NCI-H1417 (cell line): ENCODE measurements at regions not wholly inside any gene's neighbourhood (a gene's known extent, or its start where the extent isn't known, plus 50 kb on each side); places are given as distances from the start of the nearest gene placed in this dataset.
"Not testable (repeated sequence)": the region's sequence is repeated elsewhere in the genome, so short reads cannot be mapped to it uniquely, and the experiment has no call there.

Experiments
- DNase-seq, 3 experiments: peaks; one replicate each; lab custom pipeline; 2025; lab: John Stamatoyannopoulos, UW

DNA sequence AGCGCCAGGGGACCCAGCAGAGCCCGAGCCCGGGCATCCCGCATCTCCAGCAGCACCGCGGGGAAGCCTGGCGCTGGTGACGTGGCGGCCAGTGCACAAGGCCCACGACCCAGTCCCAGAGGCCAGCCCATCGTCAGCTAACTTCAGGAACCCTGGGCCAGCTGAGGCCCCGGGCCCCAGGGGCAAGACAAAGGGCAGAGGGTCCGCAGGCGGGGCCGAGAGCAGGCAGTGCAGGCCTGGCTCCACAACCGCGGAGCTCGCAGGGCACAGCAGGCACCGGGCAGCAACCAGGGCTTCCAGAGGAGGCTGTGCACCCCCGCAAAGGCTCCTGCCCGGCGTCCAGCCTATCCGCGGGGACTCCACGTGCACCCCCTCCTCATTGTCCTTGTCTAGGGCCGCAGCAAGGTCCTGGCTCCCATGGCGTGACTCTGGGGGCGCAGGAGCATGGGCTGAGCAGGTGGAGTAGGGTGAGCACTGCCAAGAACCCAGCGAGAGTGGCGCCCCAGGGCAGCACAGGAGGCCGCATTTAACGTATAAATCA lies 352.5 kb downstream of the KCNJ18 start:
- not testable (repeated sequence) for DNase-seq

DNA sequence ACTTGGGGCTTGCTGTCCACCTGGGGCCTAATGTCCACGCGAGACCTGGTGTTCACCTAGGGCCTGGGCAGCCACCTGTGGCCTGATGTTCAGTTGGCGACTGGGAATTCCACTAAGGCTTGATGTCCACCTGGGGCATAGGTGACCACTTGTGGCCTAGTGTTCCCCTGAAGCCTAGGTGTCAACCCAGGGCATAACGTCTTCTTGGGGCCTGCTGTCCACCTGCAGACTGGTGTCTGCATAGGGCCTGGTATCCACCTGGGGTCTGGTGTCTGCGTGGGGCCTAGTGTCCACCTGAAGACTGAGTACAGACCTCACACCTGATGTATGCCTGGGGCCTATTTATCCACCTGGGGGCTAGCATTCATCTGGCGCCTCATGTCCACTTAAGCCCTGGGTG lies 355.2 kb downstream of the KCNJ18 start:
- not testable (repeated sequence) for DNase-seq

DNA sequence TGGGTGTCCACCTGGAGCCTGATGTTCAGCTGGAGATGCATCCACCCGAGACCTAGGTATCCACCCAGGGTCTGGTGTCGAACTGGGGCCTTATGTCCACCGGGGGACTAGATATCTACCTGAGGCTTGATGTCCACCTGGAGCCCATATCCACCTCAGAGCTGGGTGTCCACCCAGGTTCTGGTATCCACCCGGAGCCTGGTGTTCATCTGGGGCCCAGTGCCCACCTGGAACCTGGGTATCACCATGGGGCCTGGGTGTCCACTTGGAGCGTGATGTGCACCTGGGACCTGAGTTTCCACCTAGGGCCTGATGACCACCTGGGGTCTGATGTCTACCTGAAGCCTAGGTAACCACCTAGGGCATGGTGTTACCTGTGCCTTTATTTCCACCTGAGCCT lies 355.9 kb downstream of the KCNJ18 start:
- not testable (repeated sequence) for DNase-seq

DNA sequence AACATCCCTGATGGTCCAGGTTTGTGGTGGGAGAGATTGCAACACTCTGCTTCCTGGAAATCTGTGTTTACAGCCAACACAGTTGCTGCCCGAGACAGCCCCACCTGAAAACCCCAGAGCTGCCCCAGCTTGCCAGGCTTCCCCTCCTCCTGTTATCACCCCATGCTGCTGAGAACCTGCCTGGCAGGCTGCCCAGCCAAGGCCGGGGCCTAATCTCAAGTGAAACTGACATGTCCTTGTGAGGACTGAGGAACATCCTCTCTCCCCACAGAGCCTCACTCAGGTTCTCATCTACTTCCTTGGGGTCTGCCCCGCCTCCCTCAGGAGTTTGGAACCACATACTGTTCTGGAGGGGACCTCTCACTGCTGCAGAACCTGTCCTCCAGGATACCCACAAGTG lies 358.4 kb downstream of the KCNJ18 start:
- DNase-seq, result not testable (repeated sequence)

DNA sequence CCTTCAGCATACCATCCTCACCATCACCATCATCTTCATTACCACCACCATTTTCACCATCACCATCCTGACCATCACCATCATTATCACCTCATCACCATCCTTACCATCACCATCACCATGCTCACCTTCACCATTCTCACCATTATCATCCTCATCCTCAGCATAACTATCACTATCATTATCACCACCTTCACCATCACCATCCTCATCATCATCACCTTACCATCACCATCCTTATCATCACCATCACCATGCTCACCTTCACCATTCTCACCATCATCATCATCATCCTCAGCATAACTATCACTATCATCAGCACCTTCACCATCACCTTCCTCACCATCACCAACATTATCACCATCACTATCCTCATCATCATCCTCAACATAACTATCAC lies 360.4 kb downstream of the KCNJ18 start:
- DNase-seq, result not testable (repeated sequence)

DNA sequence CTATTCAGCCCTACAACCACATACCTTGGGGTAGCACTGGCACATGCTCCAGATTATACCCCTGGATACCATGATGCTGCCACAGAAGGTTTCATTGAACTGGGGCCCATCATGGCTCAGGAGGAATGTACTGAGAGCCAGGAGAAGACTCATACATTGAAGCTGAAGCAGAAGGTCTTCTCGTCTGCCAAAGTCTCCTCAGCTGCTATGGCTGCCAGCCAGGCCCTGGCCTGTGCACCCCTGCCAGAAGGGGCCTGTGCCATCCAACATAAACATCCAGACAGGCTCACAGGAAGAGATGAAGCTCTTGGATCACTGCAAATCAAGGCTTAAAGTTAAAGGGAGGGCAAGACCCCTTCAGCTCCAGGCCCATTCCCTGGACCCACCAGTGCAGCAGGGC lies 364.2 kb downstream of the KCNJ18 start:
- DNase-seq, result not testable (repeated sequence)

DNA sequence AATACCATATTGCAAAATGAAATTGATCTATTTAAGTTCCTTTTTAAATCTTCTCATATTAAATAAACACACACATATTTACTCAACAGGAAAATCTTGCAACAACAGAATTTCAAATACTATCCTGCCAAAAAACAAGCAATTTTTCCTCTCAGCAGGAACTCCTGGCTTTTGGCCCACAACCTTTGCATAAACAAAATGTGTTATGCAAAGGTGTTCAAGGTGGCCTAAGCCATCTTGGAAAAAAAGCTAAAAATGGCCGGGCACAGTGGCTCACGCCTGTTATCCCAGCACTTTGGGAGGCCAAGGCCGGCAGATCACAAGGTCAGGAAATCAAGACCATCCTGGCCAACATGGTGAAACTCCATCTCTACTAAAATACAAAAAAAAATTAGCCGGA lies 383.6 kb downstream of the KCNJ18 start:
- not testable (repeated sequence) for DNase-seq

DNA sequence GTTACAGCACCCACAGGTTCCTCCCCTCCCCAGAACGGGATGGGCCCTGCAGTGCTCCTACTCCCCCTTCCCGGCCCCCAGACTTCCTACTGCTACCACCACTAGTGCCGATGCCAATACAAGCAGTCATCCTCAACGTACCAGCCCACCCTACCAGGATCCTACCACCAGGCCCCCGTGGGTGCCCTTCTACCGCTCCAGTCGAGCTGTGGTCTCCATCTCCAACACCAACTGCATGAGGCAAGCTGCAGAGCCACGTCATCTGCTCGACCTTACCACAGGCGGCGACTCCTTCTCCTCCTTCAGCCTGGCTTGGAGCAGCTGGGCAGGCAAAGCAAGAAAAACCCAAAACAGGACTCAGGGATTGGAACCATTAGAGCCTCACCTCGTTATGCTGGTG lies 396.3 kb downstream of the KCNJ18 start:
- not testable (repeated sequence) for DNase-seq

DNA sequence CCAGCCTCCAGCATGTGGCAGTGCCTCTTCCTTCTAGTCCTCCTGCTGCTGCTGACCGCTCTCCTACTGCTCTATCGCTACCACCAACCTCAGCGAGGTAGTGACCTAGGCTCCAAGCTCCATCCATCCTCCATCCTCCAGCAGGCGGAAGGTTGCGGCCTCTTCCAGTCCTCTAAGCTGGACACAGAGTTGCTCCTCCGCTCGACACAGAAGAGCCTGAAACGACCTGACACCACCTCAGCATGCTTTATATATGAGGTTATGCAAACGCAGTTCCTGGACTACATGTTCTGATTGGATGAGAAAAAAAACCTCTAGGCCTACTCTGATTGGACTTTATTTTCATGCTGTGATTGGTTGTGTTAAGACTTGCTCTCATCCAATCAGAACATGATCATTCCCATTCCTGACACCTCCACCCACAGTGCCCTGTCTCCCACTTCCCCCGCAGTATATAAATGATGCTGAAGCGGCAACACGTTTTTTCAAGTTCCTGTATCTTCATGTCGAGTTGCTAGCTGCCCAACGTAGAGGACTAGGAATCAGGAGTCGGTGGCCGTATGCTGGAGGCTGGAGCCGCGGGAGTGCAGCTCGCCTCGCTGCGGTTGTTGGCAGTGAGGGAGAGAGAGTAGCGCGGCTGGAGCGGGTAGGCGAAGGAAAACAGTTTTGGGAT lies 398.1 kb downstream of the KCNJ18 start:
- DNase-seq, result no peak

DNA sequence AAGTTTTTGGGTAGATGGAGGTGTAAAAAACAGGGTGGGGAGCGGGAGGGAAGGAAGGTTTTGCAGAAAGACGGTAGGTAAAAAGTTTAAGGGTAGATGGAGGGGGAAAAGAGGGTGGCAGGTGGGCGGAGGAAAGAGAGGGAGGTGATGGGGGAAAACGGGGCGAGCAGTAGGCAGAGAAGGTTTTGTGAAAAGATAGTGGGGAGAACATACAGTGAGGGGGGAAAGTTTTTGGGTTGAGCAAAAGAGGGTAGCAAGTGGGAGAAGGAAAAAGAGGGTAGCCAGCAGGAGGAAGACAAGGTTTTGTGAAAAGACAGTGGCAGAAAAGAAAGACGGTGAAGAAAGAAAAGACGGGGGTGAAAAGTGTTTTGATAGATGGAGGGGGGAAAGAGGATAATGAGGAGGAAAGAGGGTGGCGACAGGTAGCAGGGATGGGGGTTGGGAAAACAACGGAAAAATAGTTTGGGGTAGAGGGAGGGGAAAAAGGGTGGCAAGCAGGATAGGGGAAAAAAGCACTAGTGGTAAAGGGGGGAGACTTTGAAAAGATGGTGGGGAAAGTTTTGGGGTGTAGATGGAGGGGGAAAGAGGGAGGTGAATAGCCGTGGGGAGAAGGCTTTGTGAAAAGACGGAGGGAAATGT lies 398.8 kb downstream of the KCNJ18 start:
- DNase-seq, result not testable (repeated sequence)

DNA sequence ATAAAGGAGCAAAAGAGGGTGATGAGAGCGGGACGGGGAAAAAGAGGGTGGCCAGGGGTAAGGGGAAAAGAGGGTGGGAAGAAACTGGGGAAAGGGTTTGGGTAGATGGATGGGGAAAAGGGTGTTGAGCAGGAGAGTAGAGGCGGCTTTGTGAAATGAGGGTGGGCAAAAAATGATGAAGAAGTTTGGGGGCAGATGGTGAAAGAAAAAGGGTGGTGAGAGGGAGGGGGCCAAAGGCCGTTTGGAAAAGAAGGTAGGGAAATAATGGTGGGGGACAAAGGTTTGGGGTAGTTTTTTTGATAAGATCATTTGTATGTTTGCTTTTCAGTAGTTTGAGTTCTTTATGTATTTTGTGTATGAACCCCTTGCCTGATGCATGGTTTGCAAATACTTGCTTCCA lies 399.5 kb downstream of the KCNJ18 start:
- not testable (repeated sequence) for DNase-seq

DNA sequence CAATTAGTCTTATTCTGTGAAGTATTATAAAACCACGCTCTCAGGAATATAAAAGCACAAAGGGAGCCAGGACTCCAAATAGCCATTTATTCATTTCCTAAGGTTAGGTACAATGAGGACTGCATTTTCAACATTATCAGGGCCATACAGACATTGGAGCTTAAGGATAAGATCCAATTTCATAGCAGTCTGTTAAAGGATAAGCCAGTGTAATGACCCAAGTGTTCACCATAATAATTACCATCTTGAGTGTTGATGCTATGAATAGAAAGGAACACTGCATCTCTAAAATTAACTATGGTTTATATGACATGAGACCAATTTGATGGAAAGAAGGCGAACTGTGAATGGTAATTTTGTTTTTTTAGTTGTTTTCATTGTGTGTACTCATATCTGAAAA lies 403.1 kb downstream of the KCNJ18 start:
- DNase-seq, result not testable (repeated sequence)

DNA sequence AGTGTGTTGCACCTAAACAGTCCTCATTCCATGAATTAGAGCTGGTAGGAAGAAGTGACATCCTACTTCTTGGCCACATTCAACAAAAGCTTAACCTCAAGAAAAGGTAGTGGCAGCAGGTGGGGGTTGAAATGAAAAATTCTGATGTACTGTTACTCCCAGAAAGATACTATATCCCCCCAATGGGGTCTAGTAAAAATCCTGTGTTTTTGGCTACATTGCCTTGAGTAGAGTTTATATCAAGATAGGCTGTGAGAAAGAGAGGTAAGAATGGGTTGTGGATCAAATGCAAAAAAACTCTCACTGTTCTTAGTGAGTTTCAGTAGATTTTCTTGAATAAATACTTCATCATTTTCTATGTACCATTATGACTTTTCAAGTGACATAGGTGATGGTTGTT lies 407.3 kb downstream of the KCNJ18 start:
- DNase-seq, result not testable (repeated sequence)

DNA sequence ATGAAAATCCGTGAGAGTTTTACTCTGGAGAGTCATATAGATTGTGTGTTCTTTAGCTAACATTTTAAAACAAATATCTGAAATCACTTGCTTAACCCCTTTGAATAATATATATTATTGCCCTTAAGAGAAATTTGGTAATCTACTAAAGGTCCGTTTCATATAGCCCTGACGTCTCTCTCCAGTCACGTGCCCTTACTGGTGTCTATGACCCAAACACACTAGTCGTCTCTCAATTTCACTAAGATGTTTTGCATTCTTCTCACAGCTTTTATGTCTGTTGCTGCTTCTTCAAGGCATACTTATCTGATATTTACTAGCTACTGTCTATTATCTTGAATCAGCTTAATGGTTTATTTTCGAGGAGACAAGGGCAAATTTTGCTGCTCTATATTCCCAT lies 409.9 kb downstream of the KCNJ18 start:
- DNase-seq, result no peak

DNA sequence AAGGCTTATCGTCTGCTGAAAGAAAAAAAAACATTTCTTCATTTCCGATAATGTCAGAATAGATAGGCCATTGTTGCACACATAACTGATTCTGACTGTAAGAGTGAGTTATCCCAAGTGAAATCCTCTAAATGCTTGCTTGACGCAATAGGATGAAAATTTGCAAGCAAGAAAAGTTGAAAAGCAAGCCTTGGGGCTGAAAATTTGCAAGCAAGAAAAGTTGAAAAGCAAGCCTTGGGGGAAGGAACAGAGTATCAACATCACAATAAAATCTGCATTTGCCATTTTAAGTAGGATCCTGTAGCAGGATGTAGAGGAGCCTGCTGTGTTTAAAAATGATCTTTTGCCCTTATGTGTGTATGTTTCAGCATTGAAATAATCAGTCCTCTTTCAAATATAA lies 424.4 kb downstream of the KCNJ18 start:
- not testable (repeated sequence) for DNase-seq

DNA sequence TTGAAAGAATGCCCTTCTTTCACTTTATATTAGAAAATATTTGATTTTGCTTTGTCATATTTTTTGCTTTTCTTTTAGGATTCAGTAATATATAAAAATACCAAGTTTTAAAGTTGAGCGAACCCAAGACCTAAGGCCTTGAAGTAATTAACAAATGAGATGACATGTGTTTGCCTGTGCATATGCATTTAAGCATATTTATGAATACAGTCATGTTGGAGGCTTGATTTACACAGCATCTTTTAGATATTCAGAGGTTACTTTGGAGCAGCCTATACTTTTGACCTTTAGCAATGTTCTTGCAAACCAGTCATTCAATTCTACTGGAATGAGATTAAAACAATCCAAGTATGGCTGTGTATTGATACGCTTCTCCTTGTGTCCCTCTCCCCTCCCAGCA lies 425.1 kb downstream of the KCNJ18 start:
- DNase-seq, result not testable (repeated sequence)

DNA sequence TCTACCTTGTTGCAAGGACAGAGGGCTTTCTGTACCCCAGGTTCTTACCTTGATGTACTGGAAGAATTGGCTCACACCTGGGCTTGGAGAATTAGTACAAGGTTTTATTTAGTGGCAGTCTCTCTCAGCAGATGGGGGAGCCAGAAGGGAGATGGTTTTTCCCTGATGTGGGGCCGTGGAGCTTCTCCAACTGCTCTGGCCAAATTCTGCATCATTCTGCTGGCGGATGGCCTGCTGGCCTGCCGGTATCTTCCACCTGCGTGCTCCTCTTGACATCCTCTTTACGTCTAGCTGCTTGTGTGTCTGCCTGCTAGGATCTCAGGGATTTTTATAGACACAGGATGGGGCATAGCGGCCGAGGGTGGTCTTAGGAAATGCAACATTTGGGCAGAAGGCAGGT lies 426.7 kb downstream of the KCNJ18 start:
- not testable (repeated sequence) for DNase-seq

DNA sequence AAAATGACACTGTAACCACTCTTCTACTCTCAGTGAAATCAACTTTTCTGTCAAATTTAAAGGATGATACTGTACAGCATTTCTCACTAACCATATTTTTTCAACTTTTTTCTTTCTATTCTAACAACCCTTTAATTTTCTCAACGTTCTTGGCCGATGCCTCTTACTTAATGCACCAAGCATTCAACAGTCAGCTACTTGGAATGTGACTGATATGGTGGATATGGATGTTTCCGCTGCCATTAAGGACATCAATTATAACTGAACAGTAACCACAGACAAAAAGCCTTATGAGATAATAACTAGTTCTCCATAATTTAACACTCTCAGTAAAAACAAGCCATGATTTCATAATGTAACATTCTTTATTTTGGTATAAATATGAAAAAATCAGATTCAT lies 427.4 kb downstream of the KCNJ18 start:
- DNase-seq, result not testable (repeated sequence)

DNA sequence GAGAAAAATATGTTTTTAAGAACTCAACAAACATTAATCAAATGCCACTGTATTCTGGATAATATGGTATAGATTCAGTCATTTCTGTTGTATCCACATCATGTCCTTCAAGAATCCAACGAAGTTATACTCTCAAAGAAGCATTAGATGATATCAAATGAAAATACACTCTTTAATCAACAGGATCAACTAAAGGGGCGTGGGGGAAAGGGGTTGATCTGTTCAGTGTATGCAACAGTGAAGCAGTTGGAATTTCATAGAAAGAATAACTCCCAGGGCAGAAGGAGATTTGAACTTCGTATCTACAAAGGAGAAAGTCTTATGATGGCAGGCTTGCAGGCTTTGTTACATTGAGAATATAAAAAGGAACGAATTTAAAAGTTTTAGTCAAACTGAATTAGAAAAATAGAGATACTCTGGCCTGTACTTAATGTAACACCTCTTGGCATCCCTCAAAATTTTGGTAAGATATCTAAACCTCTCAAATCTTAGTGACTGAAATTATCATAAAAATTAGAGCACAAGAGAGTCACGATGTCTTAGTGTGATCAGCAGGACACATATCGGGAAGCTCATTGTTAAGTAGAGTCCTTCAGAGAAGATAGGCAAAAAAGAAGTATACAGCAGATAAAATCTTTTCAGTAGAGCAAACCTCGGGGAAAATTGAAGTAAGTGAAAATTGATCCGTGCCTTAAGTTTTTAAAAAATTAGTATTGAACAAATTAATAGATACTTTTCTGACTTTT lies 431.4 kb downstream of the KCNJ18 start:
- DNase-seq, result peak in 1 of 3 experiments; percentile 26

DNA sequence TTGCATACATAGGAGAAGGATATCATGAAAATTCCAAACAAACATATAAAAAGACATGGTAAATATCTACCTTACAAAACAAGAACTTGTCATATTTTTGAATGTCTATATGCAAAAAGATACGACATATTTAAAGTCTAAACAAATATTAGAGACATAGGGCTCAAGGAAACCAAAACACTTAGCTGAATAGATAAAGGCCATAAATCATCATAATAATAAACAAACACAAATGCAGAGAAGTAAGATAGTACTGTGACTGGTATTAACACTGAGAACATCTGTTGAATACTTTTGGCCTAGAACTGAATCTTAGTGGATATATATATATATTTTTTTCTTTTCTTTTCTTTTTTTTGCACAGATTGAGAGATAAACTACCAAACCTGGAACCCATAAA lies 435.8 kb downstream of the KCNJ18 start:
- DNase-seq, result no peak

DNA sequence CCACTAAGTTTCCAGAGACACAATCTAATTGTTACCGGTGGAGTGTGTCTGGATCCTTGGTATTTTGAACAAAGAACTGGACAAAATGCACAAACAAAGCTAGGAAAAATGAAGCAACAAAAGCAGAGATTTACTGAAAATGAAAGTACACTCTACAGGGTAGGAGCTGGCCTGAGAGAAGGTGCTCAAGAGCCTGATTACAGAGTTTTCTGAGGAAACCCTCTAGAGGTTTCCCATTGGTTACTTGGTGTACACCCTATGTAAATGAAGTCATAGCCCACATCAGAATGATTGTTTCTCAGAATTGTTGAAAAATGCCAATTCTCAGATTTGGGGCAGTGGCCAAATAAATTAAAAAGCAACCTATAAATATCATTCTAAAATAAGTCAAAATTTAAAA lies 436.4 kb downstream of the KCNJ18 start:
- peak in 1 of 3 experiments; percentile 7 for DNase-seq

DNA sequence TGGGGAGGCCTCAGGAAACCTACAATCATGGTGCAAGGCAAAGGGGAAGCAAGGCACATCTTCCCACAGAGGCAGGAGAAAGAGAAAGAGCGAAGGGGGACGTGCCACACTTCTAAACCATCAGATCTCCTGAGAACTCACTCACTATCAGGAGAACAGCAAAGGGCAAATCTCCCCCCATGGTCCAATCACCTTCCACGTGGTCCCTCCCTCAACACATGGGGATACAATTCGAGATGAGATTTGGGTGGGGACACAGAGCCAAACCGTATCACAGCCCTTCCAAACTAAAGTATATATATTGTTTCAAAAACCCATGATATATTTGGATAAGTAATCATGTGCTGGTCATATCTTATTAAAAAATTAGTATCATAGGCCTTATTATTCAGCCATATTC lies 437.6 kb downstream of the KCNJ18 start:
- DNase-seq, result not testable (repeated sequence)

DNA sequence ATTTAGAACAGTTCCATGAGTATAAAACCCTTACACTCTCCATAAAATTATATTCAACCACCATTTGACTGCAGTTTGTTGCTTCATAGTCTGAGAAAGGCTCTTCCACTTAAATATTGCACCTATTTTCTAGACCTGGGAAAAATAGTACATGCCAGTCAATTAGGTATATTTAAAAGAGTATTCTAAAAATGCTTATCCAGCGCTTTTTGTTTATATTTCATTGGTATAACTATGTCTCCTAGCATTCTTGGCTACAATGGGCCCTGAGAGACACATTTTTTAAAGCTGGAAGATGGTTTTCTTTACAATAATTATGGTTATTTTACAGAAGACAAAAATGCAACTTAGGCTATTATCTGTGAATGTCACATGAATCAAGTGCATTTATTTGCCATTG lies 439.4 kb downstream of the KCNJ18 start:
- DNase-seq, result peak in 1 of 3 experiments; percentile 16
